HG02678 (cell line): ENCODE measurements at regions not wholly inside any gene's neighbourhood (a gene's known extent, or its start where the extent isn't known, plus 50 kb on each side); places are given as distances from the start of the nearest gene placed in this dataset.

ENCODE experiments used
- ATAC-seq: cut with Tn5 transposase; IDR thresholded peaks from one replicate; pipeline ENCODE4 v1.9.1; 2021; ENCODE audit warnings: mild to moderate bottlenecking, moderate library complexity; ENCODE audit not compliant: unreplicated experiment

DNA sequence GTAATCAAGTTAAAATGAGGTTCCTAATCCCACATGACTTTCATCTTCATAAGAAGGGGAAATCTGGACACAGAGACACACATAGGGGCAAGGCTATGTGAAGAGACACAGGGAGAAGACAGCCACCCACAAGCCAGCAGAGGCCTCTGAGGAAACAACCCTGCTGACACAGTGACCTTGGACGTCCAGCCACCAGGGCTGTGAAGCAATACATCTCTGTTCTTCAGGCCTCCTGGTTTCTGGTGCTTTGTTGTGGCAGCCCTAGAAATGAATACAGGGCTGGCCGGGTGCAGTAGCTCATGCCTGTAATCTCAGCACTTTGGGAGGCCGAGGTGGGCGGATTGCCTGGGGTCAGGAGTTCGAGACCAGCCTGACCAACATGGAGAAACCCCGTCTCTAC lies 183.9 kb downstream of the CXCL12 start:
- no peak for ATAC-seq

DNA sequence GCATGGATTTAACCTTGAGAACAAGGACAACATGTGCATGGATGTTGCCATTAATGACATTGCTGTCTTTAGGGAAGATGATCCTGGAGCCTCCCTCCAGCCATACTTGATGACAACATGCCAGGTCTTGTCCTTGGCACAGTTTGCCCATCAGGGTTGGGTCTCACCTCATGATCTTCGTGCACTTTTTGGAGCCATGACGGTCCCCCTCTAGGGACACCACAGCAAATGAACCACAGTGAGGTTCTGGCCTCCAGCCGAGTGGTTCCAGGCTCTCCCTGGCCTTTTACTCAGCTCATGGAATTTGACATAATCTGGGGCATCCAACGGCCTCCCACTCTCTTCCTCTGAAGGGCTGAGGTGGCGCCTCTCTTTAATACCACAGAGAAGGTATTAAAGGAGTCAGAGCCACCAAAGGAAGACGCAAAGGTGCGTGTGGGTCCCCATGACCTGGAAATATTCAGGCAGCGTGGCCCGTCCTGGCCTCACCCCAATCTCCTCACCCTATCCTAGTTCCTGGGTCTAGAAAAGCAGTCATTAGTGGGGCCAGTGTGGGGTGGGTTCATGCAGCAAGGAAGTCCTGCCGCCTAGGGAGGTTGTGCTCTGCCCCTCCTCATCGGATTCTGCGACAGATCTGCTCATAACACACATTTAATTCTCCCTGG lies 184.8 kb downstream of the CXCL12 start:
- ATAC-seq, result no peak

DNA sequence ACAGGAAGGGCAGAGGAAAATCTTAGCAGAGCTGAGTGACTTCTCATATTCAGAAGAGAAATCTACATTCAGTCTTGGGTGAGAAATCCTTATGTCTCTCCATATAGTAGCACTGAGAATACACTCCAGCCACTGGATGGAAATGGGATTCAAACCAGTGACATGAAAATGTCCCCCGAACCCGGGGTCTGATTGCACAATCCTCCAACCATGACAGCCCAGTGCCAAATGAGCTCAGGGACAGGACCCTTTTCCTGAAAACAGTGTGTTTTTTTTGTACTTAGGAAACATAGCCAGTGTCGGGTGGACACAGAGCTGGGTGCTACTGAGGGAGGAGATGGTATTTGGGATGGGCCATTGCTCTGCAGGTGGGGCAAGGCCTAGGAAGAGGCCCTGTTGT lies 185.6 kb downstream of the CXCL12 start:
- ATAC-seq, result no peak

DNA sequence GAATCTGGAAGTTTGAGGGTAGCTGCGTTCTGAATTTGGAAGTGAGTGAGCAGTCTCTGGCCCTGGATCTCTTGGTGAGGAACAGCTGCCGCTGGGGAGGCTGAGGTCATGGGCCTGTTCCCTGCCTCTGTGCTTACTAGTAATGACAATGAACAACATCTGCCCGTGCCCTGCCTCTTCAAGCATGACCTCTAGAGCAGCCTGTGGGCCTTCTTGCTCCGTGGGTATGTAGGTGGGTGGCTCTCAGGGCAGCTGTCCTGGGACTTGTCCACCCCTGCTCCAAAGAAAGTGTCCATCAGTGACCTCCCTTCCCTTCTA lies 186.2 kb downstream of the CXCL12 start:
- no peak for ATAC-seq

DNA sequence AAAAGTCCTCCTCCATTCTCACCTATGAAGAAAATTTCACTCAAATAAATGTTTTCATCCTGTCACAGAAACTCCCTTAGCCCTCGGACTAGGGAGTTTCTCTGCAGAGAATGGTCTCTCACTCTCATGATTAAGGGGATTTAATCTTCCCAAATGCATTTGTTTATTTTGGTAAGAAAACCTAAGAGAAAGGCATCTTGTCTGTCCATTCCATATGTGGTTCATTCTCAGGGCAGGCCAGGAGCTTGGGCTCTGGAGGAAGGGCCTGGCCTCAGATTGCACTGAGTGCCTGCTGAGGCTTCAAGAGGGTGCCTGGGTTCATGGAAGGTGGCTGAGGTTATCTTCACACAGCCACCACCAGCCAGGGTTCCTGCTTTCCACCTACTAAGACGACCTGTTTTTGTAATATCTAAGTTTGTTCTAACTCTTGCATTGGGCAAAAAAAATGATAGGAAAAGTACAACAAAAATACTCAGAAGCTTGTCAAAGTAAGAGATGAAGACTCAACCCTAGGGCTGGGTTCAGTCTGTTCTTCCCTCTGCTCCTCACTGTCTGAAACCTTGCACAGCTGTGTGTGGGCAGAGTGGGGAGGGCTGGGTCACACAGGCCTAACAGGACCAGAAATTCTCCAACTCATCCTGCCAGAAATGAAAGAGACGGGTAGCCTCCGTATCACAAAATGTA lies 186.7 kb downstream of the CXCL12 start:
- no peak for ATAC-seq

DNA sequence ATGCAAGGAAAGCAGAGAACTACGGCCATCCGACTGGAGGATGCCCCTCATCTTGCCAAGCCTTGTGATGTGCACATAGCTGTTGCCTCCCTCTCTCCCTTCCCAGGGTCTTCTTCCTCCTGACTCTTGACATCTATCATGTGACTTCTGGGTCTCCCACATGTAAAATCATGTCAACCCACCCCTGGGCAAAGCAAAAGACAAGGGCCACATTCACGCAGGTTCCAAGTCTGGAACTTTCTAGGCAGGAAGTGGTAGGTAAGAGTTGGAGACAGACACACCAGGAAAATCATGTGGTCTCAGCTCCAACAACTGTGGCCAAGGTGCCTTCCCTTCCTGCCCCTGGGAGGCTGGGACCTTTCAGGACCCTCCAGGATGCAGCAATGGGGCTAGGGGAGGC lies 187.3 kb downstream of the CXCL12 start:
- no peak for ATAC-seq

DNA sequence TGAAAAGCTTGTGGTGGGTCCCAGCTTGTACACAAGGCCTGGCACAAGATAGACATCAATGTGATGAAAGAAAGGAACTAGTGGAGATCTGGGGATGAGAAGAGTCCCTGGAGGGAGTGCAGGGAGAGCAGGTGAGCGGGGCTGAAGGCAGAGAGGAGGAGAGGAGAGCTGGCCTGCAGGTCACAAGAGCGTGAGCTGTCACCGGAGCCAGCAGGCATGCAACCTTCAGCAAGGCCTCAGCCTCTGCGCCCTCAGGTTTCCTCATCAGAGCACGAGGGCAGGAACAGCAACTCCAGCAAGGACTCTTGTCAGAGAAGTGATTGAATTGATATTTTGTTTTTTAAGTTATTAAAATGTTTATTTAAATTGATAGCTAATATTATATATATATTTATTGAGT lies 188.6 kb downstream of the CXCL12 start:
- ATAC-seq, result no peak

DNA sequence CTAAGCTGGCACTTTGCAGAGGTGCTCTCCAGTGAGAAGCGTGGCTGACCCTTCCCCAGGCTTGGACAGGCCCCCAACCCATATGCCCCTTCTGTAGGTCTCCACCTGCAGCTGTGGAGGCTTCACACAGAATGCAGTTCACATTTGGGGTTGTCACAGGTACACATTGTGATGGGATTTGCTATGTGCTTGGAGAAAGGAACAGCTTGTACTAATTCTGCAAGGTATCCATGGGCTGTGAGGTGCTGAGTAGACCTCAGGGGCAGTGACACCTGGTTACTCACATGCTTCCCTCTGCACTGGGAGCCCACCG lies 188.9 kb downstream of the CXCL12 start:
- ATAC-seq, result no peak

DNA sequence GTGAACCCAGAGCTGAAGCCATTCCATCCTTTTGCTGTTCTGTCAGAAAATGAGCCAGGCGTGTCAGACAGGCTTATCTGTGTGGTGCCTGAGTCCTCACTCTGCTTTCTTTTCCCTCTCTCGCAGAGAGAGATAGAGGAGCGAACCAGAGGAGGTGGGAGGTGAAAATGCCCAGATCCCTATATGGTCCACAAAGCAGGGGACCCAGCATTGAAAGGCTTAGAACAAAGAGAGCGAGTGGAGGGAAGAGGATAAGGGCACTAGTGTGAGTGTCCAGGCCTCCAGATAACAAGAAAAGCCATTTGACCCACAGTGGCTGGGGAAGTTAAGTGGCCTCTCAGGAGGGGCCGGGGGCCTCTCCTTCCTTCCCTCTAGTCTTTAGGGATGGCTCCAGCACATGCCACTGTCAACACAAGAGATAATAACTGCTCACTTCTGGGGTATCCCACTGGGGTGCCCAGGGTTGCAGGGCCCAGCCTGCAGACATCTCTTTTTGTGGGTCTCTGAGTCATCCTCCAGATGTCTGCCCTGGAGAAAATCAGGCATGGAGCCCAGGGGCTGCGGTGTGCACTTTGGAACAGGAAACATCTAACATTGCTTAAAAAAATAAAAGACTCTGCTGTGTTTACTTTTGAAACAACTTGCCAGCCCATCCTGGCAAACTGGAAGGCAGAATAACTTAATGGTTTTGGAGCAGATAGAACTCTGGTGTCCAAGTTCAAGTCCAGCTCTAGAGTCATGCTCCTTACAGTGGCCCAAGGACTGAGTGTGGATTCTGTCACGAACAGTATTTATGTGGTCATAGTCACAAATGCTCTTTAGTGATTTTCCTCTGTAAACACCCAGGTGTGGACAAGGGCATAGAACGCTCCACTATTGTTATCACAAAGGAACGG lies 189.5 kb downstream of the CXCL12 start:
- ATAC-seq, result no peak

DNA sequence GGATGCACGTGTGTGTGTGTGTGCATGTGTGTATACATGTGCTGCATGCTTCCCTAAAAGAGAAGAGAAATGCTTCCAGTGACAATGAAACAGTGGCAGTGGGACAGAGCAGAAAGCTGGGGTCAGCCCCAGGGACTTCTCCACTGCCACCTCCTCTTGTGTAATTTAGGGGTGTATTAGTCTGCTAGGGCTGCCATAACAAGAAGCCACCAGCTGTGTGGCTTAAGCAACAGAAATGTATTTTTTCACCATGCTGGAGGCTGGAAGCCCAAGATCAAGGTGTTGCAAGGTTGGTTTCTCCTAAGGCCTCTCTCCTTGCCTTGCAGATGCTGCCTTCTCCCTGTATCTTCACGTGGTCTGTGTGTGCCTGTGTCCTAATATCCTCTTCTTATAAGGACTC lies 190.5 kb downstream of the CXCL12 start:
- ATAC-seq, result no peak

DNA sequence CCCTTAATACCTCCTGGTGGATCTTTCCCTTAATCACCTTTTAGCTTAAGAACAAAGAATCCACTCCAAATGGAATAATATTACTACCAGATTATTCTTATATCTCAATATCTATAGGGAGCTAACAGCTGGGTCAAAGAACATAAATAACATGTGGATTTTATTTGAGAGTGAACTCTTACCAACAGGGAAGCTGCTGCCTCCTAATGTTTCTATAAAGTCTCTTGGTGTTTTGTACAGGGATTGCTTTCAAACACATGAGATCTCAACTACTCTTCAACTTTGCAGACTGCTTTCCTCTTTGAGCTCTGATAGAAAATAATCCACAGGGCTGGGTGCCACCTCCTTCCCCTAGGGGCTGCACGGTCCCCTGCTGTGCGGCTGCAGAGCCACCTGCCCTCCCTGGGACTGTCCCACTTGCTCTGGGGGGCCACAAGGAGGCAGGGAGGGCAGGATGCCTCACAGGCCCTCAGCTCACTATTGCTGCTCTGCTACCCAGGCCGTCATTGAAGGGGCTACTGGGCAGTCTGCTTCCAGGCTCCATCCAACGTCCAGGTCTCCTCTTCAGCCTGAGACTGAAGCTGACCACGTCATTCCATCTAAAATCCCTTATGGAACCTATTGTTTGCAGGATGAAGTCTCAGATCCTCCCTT lies 191.2 kb downstream of the CXCL12 start:
- ATAC-seq, result no peak

DNA sequence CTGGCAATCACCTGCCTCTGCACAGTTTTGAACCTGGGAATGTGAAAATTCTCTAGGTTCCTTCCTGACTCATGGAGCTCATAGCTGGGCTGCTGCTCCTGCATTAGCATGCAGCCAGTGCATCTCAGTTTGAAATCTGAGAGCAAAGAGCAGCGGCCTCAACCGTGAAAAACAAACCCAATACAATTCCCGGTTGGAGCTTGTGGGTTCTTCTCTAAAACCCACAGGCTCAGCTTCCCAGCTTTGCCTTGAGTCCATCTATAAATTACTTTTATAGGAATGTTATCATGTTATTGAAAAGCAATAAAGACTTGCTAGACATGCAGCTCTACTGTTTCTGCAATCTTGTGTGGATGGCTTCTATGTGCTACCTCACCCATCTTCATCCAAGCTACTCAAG lies 191.7 kb downstream of the CXCL12 start:
- ATAC-seq, result no peak

DNA sequence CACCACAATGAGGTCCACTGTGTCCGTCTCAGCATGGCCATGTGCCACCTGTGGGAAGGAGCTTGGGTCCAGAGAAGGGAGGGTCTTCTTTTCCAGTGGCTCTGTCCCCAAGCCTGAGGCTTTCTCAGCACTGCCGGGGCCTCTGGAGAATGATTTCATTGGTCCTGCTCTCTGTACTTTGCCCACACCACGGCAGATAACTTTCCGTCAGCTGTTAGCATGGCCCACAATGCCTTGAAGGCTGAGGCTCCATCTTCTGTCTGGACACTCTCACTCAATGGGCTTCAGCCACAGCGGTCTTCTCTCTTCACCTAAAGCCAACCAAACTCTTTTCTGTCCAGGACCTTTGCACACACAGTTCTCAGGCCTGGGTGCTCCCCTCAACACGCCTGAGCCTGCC lies 192.5 kb downstream of the CXCL12 start:
- ATAC-seq, result no peak

DNA sequence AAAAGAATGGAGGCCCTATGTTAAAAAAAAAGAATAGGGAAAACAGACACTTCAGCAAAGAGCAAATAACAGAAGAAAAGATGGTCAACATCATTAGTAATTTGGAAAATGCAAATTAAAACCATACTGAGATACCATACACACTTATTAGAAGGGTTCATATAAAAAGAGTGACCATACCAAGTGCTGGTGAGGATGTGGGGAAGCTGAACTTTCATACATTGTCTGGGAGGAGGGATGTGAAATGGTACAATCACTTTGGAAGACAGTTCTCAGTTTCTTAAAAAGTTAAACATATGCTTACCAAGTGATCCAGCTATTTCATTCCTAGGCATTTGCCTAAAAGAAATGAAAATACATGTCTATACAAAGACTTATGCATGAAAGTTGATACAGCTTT lies 194.4 kb downstream of the CXCL12 start:
- no peak for ATAC-seq

DNA sequence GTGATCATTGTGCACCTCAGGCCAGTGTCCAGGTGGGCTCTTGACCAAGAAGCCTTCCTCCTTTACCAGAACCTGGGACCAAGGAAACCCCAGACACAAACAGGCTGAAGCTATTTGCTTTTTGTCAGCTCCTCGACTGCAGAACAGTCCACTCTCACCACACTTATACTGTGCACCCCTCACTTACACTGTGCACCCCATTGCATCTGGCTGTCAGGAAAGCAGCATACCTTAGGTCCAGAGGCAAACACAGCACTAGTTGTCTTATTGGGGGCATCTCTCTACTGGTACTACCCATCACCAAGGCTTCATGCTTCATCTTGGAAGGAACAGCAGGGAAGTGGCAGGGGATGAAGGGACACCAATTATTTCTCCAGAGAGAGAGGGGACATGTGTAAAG lies 198.1 kb downstream of the CXCL12 start:
- no peak for ATAC-seq

DNA sequence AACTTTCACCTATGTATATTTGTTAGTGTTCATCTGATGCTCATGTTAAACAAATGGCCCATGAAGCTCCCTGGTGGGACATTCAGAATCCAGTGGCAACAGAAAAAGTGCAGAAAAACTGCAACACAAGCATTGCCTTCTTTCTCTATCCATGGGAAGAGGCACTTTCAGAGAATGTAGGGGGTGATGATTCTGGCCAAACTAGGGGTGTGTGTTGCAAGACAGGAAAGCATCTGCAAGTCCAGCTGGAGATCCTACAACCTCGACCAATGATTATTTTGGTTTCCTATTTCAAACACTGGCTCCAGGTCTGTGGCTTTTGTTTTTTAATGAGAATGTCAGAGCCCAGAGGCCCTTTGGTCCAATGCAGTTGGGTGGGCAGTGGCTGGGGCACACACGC lies 198.7 kb downstream of the CXCL12 start:
- ATAC-seq, result no peak

DNA sequence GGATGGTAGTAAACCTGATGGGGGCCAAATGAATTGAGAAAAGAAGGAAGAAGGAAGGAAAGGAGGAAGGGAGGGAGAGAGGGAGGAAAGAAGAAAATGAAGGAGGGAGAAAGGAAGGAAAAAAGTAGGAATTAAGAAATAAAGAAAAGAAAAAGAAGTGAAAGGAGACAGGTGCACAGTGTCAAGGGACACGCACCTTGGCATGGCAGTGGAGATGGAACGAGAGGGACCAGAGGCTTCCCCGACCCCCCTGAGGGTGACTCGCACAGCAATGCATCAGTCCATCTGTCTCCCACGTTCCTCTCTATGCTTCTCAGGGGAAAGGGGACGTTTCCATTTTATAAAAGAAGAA lies 199.6 kb downstream of the CXCL12 start:
- no peak for ATAC-seq

DNA sequence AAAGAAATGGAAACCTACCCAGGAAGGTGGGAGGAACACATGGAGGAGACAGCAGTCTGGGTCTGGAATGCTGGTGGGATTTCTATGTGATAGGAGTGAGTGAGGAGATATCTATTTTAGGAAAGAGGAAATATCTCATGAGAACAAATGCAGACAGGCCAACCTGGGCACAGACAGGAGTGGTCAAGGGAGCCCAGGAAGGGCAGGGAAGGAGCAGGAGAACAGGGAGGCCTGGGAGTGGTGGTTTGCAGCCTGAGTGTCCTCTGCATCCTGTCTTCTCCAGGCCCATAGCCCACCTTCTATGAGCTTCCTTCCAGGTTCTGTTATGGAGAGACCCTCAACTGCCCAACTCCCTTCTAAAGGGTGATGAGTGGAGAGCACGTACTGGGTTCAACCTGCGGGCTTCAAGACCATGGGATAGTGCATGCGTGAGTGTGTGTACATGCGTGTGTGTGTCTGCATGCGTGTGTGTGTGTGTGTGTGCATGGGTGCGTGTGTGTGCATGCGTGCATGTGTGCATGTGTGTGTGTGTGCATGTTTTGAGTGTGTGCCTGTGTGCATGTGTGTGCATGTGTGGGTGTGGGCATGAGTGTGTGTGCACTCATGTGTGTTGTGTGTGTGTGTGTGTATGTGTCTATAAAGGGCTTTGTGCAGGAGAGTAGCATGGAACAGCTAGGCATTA lies 200.1 kb downstream of the CXCL12 start:
- no peak for ATAC-seq

DNA sequence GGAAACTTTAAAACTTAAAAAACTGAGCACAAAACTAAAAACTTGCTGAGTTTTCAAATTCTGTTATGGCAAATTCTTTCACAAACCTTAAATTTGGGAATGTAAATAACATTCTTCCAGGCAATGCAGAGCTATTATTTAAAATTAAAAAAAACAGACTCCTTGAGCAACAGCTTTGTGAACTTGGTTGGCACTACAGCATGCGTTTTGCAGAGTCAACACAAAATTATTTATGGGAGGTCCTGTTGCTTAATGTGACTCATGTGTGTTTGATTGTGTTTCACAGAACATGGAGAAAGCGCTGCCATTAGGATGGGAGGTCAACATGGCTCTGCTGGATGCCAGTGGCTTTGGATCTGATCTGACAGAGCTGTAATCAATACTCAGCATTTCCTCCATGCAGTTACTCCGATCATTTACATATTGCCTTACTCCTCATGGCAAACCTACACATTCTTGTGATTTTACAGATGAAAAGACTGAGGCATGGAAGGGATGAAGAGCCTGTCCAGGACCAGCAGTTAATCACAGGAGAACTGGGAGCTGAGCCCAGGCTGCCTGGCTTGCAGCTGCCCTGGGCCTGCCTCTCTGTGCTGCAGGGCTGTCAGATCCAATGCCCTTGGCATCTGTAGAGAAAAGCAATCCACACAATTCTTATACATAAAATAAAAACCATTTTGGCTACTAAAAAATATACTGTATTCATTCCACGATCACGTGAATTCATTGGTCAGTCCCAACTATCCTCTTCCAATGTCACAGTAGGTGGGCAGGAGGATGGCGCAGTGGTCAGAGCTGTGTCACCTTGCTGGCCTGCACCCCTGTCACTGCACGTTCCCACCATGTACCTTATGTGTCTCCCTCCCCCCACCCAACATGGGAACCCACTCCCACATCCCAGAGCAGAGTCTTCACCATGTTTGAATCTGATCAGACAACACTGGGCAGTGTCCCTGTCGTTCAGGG lies 200.9 kb downstream of the CXCL12 start:
- no peak for ATAC-seq

DNA sequence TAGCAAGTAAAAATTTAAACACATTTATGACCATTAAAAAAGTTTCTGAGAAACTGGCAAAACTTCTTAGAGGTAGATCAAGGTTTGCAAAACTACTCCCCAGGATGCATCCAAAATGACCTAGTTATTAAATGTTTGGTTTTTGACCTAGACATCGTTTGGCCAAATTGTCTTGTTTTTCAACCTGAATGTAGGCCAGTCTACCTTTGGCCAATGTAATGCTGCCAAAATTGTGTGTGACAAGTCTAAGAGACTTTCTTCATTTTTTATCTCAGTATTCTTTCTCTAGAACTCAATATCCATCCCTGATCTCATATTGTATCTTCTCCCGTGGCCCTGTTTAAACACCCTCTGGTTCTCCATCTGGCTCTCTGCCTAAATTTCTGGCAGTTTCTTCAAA lies 202.0 kb downstream of the CXCL12 start:
- no peak for ATAC-seq
